ENCODE measurements at regions not wholly inside any gene's neighbourhood (a gene's known extent, or its start where the extent isn't known, plus 50 kb on each side); places are given as distances from the start of the nearest gene placed in this dataset.

- TF ChIP-seq CTCF (conservative IDR thresholded peaks at IDR 0.05 in 1 of 2, IDR thresholded peaks at IDR 0.05 in 1 of 2; ENCODE audit: low read depth in 1 of 2, low read length in 2 of 2) (no peak), EZH2 (IDR thresholded peaks at IDR 0.05; ENCODE audit: low read length, missing control alignments) (no peak)
Measured at GRCh38 chr6:106880952-106881351, 93.6 kb downstream of the CD24 start.
